Prostate gland (tissue), 2 donors: ENCODE measurements at regions not wholly inside any gene's neighbourhood (a gene's known extent, or its start where the extent isn't known, plus 50 kb on each side); places are given as distances from the start of the nearest gene placed in this dataset.

Source experiments
- DNase-seq: peaks from one replicate; pipeline ENCODE4 v3.0.0-alpha.2; 2019; ENCODE audit warnings: low spot score
- H3K27ac ChIP-seq, 2 donors: fragments of 200-600 bp; sonication (generic); 2 replicates each; pipeline ENCODE4 v1.5.1; 2017 to 2019
- H3K27me3 ChIP-seq: fragments of 200-600 bp; sonication (generic); replicated peaks from 2 replicates; pipeline ENCODE4 v1.5.1; 2019; ENCODE audit not compliant: insufficient read depth
- H3K36me3 ChIP-seq, 2 donors: fragments of 200-600 bp; sonication (generic); 1 replicate in 1 of 2; 2 replicates in 1 of 2; pipeline versions ENCODE4 v1.5.1 to v1.8.1; 2017 to 2019
- H3K4me1 ChIP-seq: fragments of 200-600 bp; sonication (generic); replicated peaks from 2 replicates; pipeline ENCODE4 v1.5.1; 2019
- H3K4me3 ChIP-seq, 2 donors: fragments of 200-600 bp; sonication (generic); 2 replicates each; pipeline ENCODE4 v1.5.1; 2017 to 2019
- H3K9me3 ChIP-seq: fragments of 200-600 bp; sonication (generic); 2 replicates; pipeline ENCODE4 v1.5.1; 2017
- POLR2A ChIP-seq: fragments of 450-650 bp; IDR thresholded peaks from one replicate; pipeline ENCODE4 v1.6.1; 2016; ENCODE audit warnings: antibody characterized with exemption, mild to moderate bottlenecking
- POLR2AphosphoS5 ChIP-seq: sonication (generic); formaldehyde crosslinking; IDR thresholded peaks from one replicate; pipeline ENCODE4 v1.6.1; 2017; ENCODE audit warnings: antibody characterized with exemption
- WGBS: methylation state at CpG from one replicate; pipeline ENCODE4 v1.1.5; 2018; 5-methylcytosine and 5-hydroxymethylcytosine counted together
- intact Hi-C: fragments of 100-400 bp; cut with DNase I; formaldehyde crosslinking; loops from one replicate; pipeline ENCODE4 v1.14.2; 2022
- TF ChIP-seq, protein P1 (sequence below), 4 experiments: fragments of 200-600 bp in 2 of 4; fragments of 450-650 bp in 2 of 4; sonication (generic) in 2 of 4; IDR thresholded peaks; 1 replicate in 3 of 4; 2 replicates in 1 of 4; pipeline ENCODE4 v1.5.1; 2016 to 2019; ENCODE audit warnings: antibody characterized with exemption in 4 of 4, mild to moderate bottlenecking in 2 of 4, moderate library complexity in 2 of 4

DNA sequence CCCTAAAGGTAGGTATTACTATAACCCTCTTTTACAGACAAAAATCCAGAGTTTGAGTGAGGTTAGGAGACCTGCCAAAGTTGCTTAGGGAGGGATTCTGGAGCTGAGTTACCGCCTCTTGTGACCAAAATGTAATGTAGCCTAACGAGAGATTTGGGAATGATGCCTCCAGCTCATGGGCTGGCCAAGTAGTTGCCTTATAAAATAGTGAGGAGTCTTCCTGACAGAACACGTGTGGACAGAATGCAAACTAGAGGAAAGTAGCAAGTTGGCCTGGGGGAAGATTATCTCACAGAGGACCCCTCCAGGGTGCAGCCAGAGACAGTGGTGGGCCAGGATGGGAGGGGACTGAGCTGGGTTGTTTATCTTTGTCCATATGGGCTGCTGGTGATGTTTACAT, 543.7 kb upstream of the CDH11 start:
- intact Hi-C loops: no loop called here
- no peak overlapping the region for H3K27ac ChIP-seq
- H3K4me1 ChIP-seq: no peaks in the 10 kb centered on the region
- WGBS: 23% methylated on average over 3 of the region's 3 CpGs
- no peak for TF ChIP-seq POLR2AphosphoS5
- TF ChIP-seq, protein P1, sequence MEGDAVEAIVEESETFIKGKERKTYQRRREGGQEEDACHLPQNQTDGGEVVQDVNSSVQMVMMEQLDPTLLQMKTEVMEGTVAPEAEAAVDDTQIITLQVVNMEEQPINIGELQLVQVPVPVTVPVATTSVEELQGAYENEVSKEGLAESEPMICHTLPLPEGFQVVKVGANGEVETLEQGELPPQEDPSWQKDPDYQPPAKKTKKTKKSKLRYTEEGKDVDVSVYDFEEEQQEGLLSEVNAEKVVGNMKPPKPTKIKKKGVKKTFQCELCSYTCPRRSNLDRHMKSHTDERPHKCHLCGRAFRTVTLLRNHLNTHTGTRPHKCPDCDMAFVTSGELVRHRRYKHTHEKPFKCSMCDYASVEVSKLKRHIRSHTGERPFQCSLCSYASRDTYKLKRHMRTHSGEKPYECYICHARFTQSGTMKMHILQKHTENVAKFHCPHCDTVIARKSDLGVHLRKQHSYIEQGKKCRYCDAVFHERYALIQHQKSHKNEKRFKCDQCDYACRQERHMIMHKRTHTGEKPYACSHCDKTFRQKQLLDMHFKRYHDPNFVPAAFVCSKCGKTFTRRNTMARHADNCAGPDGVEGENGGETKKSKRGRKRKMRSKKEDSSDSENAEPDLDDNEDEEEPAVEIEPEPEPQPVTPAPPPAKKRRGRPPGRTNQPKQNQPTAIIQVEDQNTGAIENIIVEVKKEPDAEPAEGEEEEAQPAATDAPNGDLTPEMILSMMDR (IDR thresholded peaks at IDR 0.05): no peak
- H3K36me3 ChIP-seq: no peaks in the 10 kb centered on the region
- H3K27me3 ChIP-seq: no peaks in the 10 kb centered on the region
- no peak overlapping the region for H3K4me3 ChIP-seq
- H3K9me3 ChIP-seq: no peaks in the 10 kb centered on the region
- DNase-seq: no peak

DNA sequence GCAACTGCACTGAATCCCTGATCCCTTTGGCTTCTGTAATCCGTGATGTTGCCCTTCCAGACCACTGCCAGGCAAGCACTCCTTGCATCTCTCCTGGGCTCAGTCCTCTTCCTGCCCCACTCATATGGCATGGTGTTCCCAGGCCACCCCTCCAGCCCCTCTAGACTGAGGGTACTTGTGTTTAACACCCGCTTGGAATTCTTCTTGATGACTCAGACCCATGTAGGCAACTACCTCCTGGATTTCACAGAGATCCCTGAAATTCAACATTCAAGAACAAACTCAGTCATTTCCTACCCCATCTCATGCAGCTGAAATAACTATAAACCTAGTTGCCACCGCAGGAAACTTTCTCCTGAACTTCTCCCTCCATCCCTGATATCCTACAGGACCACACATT, 541.9 kb upstream of the CDH11 start:
- TF ChIP-seq, protein P1 (IDR thresholded peaks at IDR 0.05): no peak
- TF ChIP-seq POLR2A (no peak), POLR2AphosphoS5 (no peak)
- no peak for DNase-seq
- no peaks in the 10 kb centered on the region for H3K4me1 ChIP-seq
- H3K36me3 ChIP-seq: no peaks in the 10 kb centered on the region
- intact Hi-C loops: no loop called here
- H3K4me3 ChIP-seq: no peak overlapping the region
- H3K27ac ChIP-seq: no peak overlapping the region
- no peaks in the 10 kb centered on the region for H3K9me3 ChIP-seq
- no peaks in the 10 kb centered on the region for H3K27me3 ChIP-seq
- 96% methylated on average over 3 of the region's 3 CpGs for WGBS

DNA sequence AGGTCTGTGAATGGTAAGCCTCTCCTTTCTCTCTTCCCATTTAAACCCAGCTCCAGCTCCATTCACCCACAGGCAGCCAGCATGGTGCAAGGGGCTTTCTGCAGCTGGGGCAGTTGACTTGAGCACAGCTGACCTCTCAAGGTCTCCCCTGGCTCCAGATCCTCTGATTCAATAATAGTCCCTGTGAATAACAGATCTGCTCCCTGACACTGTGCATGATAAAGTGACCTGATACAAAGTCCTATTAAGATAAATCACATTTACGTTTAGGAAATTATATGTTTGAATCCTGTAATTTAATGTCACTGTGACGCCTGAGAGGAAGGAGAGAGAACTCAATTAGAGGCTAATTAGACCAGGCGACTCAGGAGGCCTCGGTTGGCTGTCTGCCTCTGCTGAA, 540.4 kb upstream of the CDH11 start:
- intact Hi-C loops: no loop called here
- 91% methylated on average over 4 of the region's 4 CpGs for WGBS
- Histone ChIP-seq H3K4me3 (no peak overlapping the region), H3K27ac (no peak overlapping the region), H3K9me3 (no peaks in the 10 kb centered on the region), H3K4me1 (no peaks in the 10 kb centered on the region), H3K36me3 (no peaks in the 10 kb centered on the region), H3K27me3 (no peaks in the 10 kb centered on the region)
- DNase-seq: no peak
- no peak for TF ChIP-seq POLR2A
- TF ChIP-seq, protein P1 (IDR thresholded peaks at IDR 0.05): no peak
- TF ChIP-seq POLR2AphosphoS5: no peak

DNA sequence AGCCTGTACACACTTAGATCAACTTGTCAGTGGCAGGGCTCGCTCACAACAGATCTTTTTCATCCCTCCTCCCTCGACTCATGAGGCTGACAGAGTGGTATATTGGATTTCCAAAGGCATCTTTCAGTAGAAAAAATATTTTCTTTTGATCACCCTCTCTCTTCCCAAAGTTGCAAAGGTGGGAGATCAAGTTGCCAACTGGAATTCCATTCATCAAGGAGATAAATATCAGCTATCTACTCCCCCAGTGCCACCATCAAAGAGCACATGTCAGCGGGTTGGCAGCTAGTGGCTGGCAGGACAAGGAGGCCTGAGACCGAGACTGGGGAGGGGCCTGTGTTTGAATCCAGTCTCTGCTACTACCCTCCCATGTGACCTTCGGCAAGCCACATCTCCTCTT, 539.7 kb upstream of the CDH11 start:
- no peak overlapping the region for H3K27ac ChIP-seq
- intact Hi-C loops: no loop called here
- H3K27me3 ChIP-seq: no peaks in the 10 kb centered on the region
- no peak overlapping the region for H3K4me3 ChIP-seq
- TF ChIP-seq POLR2A (no peak), POLR2AphosphoS5 (no peak)
- TF ChIP-seq, protein P1 (IDR thresholded peaks at IDR 0.05): no peak
- H3K9me3 ChIP-seq: no peaks in the 10 kb centered on the region
- 77% methylated on average over 5 of the region's 5 CpGs for WGBS
- DNase-seq: no peak
- H3K4me1 ChIP-seq: no peaks in the 10 kb centered on the region
- H3K36me3 ChIP-seq: no peaks in the 10 kb centered on the region

DNA sequence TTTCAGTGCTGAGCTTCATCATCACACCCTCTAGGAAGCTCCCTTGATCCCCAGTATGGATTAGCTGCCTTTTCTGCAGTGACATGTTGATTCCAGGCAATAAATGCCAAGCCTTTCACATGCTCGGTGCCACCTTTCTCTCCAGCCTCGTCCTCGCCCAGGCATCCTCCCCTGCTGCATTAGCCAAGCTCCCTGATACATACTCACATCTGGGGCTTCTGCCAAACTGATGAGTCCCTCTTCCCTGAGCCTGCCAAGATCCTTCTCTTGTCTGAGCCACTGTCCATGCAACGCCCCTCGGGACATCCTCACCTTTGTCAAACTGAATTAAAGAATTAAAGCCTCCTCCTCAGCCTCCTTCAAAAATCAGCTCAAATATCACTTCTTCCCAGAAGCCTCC, 538.5 kb upstream of the CDH11 start:
- no peaks in the 10 kb centered on the region for H3K36me3 ChIP-seq
- DNase-seq: no peak
- H3K4me3 ChIP-seq: no peak overlapping the region
- no peaks in the 10 kb centered on the region for H3K27me3 ChIP-seq
- H3K27ac ChIP-seq: no peak overlapping the region
- 27% methylated on average over 5 of the region's 5 CpGs for WGBS
- TF ChIP-seq POLR2AphosphoS5 (no peak), POLR2A (no peak)
- TF ChIP-seq, protein P1 (IDR thresholded peaks at IDR 0.05): no peak
- no peaks in the 10 kb centered on the region for H3K4me1 ChIP-seq
- intact Hi-C loops: no loop called here
- H3K9me3 ChIP-seq: no peaks in the 10 kb centered on the region
